ENCODE measurements at regions not wholly inside any gene's neighbourhood (a gene's known extent, or its start where the extent isn't known, plus 50 kb on each side); places are given as distances from the start of the nearest gene placed in this dataset.

DNA sequence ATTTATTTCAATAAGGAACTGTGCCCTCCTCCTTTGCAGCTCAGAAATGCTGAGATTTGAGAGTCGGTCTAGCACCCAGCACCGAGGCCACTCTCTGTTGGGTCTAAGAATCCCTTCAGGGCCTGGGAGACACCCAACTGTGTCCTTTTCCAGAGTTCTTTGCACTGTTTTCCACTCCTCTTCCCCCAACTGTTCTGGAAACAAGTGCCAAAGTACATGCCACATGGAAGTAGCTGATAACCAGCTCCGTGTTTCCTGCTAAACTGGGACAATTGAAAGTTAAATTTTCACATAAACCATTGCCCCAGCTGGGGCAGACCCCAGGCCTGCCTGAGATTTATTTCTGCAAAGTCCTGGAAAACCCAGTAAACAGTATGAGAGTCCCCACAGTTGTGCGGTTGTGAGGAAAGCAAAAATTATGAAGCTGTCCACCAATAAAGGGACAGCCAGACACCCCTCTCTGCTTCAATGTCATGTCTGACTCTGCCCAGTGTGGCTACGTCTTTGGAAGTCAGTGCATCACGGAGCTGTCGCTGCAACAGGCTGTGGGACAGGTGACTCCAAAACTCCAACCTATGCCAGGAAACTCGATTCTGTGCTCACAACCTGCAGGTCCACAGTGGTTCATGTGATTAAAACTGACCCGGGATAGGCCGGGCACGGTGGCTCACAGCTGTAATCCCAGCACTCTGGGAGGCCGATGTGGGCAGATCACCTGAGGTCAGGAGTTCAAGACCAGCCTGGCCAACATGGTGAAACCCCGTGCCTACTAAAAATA is 178.0 kb upstream of the AFDN start:
- TF ChIP-seq POLR2A (IDR thresholded peaks at IDR 0.05) (no peak), EP300 (IDR thresholded peaks at IDR 0.05) (no peak)
